SHP77 (cell line): ENCODE measurements at regions not wholly inside any gene's neighbourhood (a gene's known extent, or its start where the extent isn't known, plus 50 kb on each side); places are given as distances from the start of the nearest gene placed in this dataset.

Source experiments
- DNase-seq, 2 experiments: peaks; one replicate each; lab custom pipeline; 2025; lab: John Stamatoyannopoulos, UW

DNA sequence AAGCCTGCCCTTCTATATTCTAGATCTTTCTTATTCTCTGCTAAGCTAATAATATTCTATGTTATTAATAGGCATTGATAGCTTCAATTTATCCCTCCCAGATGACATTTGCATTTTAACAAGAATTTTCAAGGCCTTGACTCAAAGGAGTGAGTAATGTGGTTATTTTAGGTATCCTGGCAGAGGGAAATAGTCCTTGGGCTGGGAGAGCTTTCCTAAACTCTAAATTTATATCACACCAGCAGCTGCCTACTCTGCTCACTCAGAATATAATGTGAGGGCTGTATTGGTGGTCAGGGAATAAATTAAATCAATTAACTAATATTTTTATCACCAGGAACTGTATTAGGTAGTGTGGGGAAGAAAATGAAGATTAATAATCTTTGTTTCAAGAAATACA, 74.8 kb upstream of the ADAM23 start:
- DNase-seq = no peak

- DNase-seq = no peak
Observed at GRCh38 chr2:206368933-206369569, 74.3 kb upstream of the ADAM23 start.

- no peak for DNase-seq
Observed at GRCh38 chr2:206375956-206376355, 67.4 kb upstream of the ADAM23 start.

DNA sequence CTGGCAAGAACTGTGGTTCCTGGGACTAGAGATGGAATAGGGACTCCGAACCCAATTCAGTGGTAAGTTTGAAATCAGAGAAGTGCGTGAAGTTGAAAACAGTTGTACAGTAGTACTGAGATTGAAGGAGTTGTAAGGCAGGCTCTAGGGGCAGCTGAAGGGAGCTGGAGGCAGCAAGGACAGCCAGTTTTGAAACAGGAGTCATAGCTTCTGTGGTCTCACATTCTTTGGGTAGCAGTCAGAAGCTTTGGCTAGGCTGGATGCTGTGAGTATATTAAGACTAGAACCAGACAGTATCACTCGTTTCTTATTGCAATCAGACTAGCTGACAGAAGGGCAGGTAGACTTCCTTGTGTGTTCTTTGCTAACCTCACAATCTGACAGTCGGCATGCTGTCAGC, 64.5 kb upstream of the ADAM23 start:
- no peak for DNase-seq

- peak in 1 of 2 experiments; percentile 11 for DNase-seq
Observed at GRCh38 chr2:206379266-206379665, 64.1 kb upstream of the ADAM23 start.

DNA sequence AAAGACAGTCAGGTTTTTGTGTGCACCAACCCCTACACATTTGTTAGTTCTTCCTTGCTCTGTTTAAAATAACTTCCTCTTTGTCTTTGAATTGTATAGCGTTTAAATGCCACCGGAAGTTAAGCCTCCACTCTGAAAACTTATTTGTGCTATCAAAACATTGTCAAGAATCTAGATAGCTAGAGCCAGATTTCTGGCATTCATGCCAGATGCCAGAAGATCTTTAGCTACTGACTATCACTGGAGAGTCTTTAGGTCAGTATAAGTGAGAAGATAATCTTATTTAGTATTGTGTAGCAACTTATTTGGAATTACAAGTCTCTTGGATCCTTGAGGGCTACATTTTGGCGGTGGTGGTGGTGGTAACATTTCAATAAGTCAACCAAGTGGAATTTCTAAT, 63.4 kb upstream of the ADAM23 start:
- DNase-seq = no peak

- DNase-seq = no peak
Observed at GRCh38 chr2:206381881-206382280, 61.5 kb upstream of the ADAM23 start.

GRCh38 chr2:206383669-206384068, 59.7 kb upstream of the ADAM23 start:
- no peak for DNase-seq

DNA sequence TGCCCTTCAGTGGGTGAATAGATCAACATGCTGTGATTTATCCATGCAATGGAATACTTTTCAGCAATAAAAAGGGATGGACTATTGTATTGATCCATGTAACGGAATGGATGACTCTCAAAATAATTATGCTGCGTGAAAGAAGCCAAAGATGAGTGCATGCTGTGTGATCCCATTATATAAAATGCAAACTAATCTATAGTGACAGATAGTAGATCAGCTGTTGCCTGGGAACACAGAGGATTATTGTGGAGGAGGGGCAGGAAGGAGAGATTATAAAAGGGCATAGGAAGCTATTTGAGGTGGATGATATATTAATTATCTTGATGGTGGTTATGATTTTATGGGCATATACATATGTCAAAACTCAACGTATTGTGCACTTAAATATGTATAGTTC, 55.5 kb upstream of the ADAM23 start:
- no peak for DNase-seq

GRCh38 chr2:206388698-206389097, 54.6 kb upstream of the ADAM23 start:
- no peak for DNase-seq

- no peak for DNase-seq
Observed at GRCh38 chr2:206389164-206389563, 54.2 kb upstream of the ADAM23 start.

DNA sequence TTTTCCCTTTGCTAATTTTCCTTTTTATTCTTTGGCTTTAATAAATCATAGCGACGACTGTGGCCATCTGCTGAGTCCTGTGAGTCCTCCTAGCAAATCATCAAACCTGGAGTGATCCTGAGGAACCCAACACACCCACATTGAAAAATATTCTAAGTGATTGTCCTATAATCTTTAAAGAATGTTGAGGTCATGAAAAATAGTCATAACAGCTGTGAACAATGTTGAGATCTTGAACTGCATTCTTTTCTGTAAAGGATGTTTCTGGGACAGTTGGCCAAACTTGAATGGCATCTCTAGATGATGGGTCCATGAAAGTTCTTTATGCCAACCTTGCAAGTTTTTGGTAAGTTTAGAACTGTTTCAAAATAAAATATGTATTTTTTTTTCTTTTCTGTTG, 53.2 kb upstream of the ADAM23 start:
- no peak for DNase-seq

- DNase-seq = peak; percentile 26 to 34
Observed at GRCh38 chr2:206392118-206392517, 51.2 kb upstream of the ADAM23 start.
